ENCODE measurements at regions not wholly inside any gene's neighbourhood (a gene's known extent, or its start where the extent isn't known, plus 50 kb on each side); places are given as distances from the start of the nearest gene placed in this dataset.
A peak's percentile ranks its signal among the peaks of the same experiment; 100 is the strongest.
"Not testable (repeated sequence)": the region's sequence is repeated elsewhere in the genome, so short reads cannot be mapped to it uniquely, and the experiment has no call there.

DNA sequence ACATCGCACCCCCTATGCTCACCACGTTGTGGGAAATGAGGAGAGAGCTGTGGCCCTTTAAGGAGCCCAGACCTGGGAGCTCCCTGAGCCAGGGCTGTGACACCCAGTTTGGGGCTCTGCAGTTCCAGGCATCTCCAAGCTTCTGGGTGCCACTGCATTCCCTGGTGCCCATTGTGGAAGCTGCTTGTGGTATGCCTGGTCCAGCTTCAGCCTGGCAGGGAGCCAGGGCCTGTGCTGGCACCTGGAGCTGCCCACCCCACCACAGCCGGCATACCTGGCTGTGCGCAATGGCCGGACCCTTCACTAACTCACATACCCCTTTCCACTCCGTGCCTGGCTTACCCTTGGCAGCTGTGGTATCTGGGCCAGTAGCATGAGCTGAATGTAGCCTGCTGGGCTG, 107.9 kb upstream of the OR4E1 start:
- DNase-seq = no peak
- intact Hi-C loops (cut with DNase I) = no loop called here
- H3K36me3 ChIP-seq = no peaks in the 10 kb centered on the region
- no peaks in the 10 kb centered on the region for H3K4me1 ChIP-seq
- no peaks in the 10 kb centered on the region for H3K9me3 ChIP-seq
- no peaks in the 10 kb centered on the region for H3K27me3 ChIP-seq
- WGBS, 2 donors = 90 to 94% methylated on average over 6 of the region's 6 CpGs
- no peak overlapping the region for H3K27ac ChIP-seq
- TF ChIP-seq, protein P1, sequence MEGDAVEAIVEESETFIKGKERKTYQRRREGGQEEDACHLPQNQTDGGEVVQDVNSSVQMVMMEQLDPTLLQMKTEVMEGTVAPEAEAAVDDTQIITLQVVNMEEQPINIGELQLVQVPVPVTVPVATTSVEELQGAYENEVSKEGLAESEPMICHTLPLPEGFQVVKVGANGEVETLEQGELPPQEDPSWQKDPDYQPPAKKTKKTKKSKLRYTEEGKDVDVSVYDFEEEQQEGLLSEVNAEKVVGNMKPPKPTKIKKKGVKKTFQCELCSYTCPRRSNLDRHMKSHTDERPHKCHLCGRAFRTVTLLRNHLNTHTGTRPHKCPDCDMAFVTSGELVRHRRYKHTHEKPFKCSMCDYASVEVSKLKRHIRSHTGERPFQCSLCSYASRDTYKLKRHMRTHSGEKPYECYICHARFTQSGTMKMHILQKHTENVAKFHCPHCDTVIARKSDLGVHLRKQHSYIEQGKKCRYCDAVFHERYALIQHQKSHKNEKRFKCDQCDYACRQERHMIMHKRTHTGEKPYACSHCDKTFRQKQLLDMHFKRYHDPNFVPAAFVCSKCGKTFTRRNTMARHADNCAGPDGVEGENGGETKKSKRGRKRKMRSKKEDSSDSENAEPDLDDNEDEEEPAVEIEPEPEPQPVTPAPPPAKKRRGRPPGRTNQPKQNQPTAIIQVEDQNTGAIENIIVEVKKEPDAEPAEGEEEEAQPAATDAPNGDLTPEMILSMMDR (IDR thresholded peaks at IDR 0.05) = no peak
- no peak for TF ChIP-seq POLR2A (IDR thresholded peaks at IDR 0.05)
- H3K4me3 ChIP-seq (replicated peaks in 1 of 3) = no peak overlapping the region

DNA sequence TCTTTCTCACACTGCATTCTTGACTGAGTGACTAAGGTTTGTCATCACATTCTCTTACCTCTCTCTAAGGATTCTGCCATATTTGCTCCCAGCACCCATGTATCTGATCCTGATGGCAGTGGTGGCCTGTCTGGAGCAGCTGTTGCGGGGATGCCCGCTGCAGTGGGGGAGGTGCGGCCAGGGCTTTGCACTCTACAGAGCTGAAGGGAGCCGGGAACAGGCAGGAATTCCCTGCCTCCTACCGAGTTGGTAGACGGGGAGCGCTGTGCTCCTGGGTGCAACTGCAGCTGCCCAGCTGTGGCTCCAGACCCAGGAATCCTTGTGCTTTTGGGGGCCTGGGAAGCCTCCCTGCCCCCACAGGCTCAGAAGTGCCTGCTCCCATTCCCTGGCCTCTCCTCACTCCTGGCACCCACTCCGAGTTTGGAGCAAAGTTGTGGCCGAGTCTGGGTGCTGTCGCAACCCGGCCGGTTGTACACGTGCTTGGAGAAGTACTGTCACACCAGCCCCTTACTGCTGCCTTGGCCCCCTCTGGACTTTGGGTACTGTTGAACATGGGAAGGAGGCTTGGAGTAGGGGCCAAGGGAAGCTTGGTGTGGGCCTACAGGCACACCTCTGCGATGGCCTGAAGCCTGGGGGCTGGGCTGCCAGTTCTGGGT, 106.9 kb upstream of the OR4E1 start:
- Histone ChIP-seq H3K4me1 (no peaks in the 10 kb centered on the region), H3K9me3 (no peaks in the 10 kb centered on the region), H3K36me3 (no peaks in the 10 kb centered on the region), H3K4me3 (replicated peaks in 1 of 3) (no peak overlapping the region), H3K27ac (no peak overlapping the region), H3K27me3 (no peaks in the 10 kb centered on the region)
- DNase-seq = no peak
- 71 to 90% methylated on average over 10 of the region's 14 CpGs for WGBS, 2 donors
- TF ChIP-seq POLR2A (IDR thresholded peaks at IDR 0.05) = no peak
- TF ChIP-seq, protein P1 (IDR thresholded peaks at IDR 0.05) = no peak
- intact Hi-C loops (cut with DNase I) = no loop called here

GRCh38 chr14:21771671-21772070, 98.1 kb upstream of the OR4E1 start:
- intact Hi-C loops (cut with DNase I) = no loop called here
- TF ChIP-seq, protein P1 (IDR thresholded peaks at IDR 0.05) = no peak
- TF ChIP-seq POLR2A (IDR thresholded peaks at IDR 0.05) = no peak
- Histone ChIP-seq H3K27ac (no peak overlapping the region), H3K36me3 (no peaks in the 10 kb centered on the region), H3K4me1 (no peaks in the 10 kb centered on the region), H3K9me3 (no peaks in the 10 kb centered on the region), H3K27me3 (no peaks in the 10 kb centered on the region), H3K4me3 (replicated peaks in 1 of 3) (no peak overlapping the region)
- no peak for DNase-seq
- 96 to 100% methylated on average over 1 of the region's 1 CpG for WGBS, 2 donors

- Histone ChIP-seq H3K27me3 (no peaks in the 10 kb centered on the region), H3K9me3 (no peaks in the 10 kb centered on the region), H3K36me3 (no peaks in the 10 kb centered on the region), H3K27ac (no peak overlapping the region), H3K4me3 (replicated peaks in 1 of 3) (no peak overlapping the region), H3K4me1 (no peaks in the 10 kb centered on the region)
- intact Hi-C loops (cut with DNase I) = no loop called here
- DNase-seq = no peak
- 59 to 66% methylated on average over 2 of the region's 2 CpGs for WGBS, 2 donors
- no peak for TF ChIP-seq POLR2A (IDR thresholded peaks at IDR 0.05)
- TF ChIP-seq, protein P1 (IDR thresholded peaks at IDR 0.05) = no peak
These were observed 95.2 kb upstream of the OR4E1 start for GRCh38 chr14:21768875-21769257.

DNA sequence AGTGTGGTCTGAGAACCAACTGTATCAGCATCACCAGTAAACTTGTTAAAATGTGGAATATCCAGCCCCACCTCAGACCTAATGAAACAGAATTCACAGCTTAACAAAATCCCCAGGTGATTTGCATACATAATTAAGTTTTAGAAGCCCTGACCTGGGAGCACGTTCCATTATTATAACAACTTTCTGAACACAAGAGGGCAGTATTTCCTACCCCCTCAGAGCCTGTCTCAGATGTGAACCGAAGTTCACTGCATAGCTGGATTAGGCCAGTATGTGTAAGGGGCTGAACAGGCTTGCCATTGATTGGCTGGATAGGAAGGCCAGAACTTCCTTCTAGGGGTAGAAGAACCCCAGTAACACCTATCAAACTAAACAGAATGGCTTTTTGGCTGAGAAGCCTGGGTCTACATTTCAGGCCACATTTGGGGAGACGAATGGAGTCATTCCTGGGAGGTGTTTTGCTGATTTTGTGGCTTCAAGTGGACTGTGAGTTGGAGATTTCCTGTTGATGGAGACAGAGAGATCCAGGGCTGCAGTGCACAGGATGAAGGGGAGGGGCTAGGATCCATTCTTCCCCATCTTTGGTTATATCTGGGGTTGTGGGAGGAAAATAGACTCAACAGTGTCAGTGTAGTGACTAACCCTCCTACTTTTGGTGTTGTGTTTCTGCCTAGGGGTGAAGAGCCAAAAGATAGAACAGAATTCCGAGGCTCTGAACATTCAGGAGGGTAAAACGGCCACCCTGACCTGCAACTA, 94.7 kb upstream of the OR4E1 start:
- Histone ChIP-seq H3K36me3 (no peaks in the 10 kb centered on the region), H3K4me3 (replicated peaks in 1 of 3) (no peak overlapping the region), H3K9me3 (no peaks in the 10 kb centered on the region), H3K27me3 (no peaks in the 10 kb centered on the region), H3K4me1 (no peaks in the 10 kb centered on the region), H3K27ac (no peak overlapping the region)
- DNase-seq = no peak
- 51% methylated on average over 5 of the region's 5 CpGs for WGBS, 2 donors
- intact Hi-C loops (cut with DNase I) = no loop called here
- TF ChIP-seq, protein P1 (IDR thresholded peaks at IDR 0.05) = peak in 1 of 6 experiments; percentile 8
- no peak for TF ChIP-seq POLR2A (IDR thresholded peaks at IDR 0.05)

DNA sequence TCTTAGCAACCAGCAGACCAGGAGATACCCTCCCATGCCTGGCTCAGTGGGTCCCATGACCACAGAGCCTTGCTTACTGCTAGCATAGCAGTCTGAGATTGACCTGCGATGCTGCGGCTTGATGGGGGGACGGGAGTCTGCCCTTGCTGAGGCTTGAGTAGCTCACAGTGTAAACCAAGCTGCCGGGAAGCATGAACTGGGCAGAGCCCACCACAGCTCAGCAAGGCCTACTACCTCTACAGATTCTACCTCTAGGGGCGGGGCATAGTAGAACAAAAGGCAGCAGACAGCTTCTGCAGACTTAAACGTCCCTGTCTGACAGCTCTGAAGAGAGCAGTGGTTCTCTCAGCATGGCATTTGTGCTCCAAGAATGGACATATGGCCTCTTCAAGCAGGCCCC, 86.7 kb upstream of the OR4E1 start:
- H3K4me1 ChIP-seq; H3K36me3 ChIP-seq; DNase-seq; H3K27me3 ChIP-seq; H3K27ac ChIP-seq; H3K9me3 ChIP-seq; H3K4me3 ChIP-seq (replicated peaks in 1 of 3); intact Hi-C loops (cut with DNase I): not testable (repeated sequence)
- 40 to 41% methylated on average over 6 of the region's 6 CpGs for WGBS, 2 donors
